ENCODE measurements at regions not wholly inside any gene's neighbourhood (a gene's known extent, or its start where the extent isn't known, plus 50 kb on each side); places are given as distances from the start of the nearest gene placed in this dataset.

- Histone ChIP-seq H3K27ac (ENCODE audit: extremely low read depth, low read depth, low read length) (no peak overlapping the region), H3K27me3 (ENCODE audit: control insufficient read depth in 2 of 2, insufficient read depth in 2 of 2, low read length in 2 of 2) (no peaks in the 10 kb centered on the region), H3K4me3 (no peak overlapping the region), H4K20me1 (replicated peaks; ENCODE audit: control insufficient read depth, insufficient read depth, low read length) (no peaks in the 10 kb centered on the region), H3K36me3 (ENCODE audit: control insufficient read depth, insufficient read depth, low read length) (no peaks in the 10 kb centered on the region), H3K79me2 (ENCODE audit: control insufficient read depth, insufficient read depth, low read length) (no peaks in the 10 kb centered on the region), H3K9ac (ENCODE audit: insufficient read depth in 1 of 2, low read depth in 2 of 2, low read length in 2 of 2) (no peak overlapping the region), H3K4me2 (ENCODE audit: insufficient read depth, low read length) (no peak overlapping the region), H3K9me3 (replicated peaks; ENCODE audit: control insufficient read depth, insufficient read depth, low read depth, low read length) (no peaks in the 10 kb centered on the region; the same call in 1 of the 2 replicates), H2AFZ (ENCODE audit: low read depth, low read length) (no peak overlapping the region), H3K9me1 (ENCODE audit: control insufficient read depth, insufficient read depth, low read length) (no peaks in the 10 kb centered on the region), H3K4me1 (replicated peaks in 1 of 2; ENCODE audit: control insufficient read depth in 2 of 2, insufficient read depth in 2 of 2, low read length in 2 of 2) (no peaks in the 10 kb centered on the region)
- 5% methylated on average over 4 of the region's 5 CpGs for WGBS (ENCODE audit: insufficient coverage, low coverage, missing lambda C conversion rate)
- ATAC-seq (no peak), FAIRE-seq (no peak), DNase-seq (ENCODE audit: extremely low read depth in 1 of 4, low spot score in 3 of 4) (no peak)
- no TSS peak for BruUV-seq (replicated peaks)
- ChIA-PET CTCF (ENCODE audit: low intra/inter-chr PET ratio) (no interaction called here), POLR2A (no interaction called here)
- TF ChIP-seq E2F3 (CRISPR knock-in tag; IDR thresholded peaks at IDR 0.05) = no peak
- no peak for TF ChIP-seq NR2C2 (CRISPR knock-in tag; IDR thresholded peaks at IDR 0.05)
- TF ChIP-seq NR2C2 (tag; IDR thresholded peaks at IDR 0.05) = no peak
- TF ChIP-seq POLR3A (IDR thresholded peaks at IDR 0.05; ENCODE audit: borderline replicate concordance, extremely low read depth, insufficient read depth, insufficient read length) = no peak
- no peak for TF ChIP-seq ZNF184 (CRISPR knock-in tag; IDR thresholded peaks at IDR 0.05)
- TF ChIP-seq MCM2 (IDR thresholded peaks at IDR 0.05; ENCODE audit: low read depth) = no peak
- no peak for TF ChIP-seq ZNF395 (CRISPR knock-in tag; IDR thresholded peaks at IDR 0.05)
- no peak for TF ChIP-seq MCM5 (IDR thresholded peaks at IDR 0.05; ENCODE audit: low read depth)
- no peak for TF ChIP-seq DLX4 (CRISPR knock-in tag; IDR thresholded peaks at IDR 0.05)
- no peak for TF ChIP-seq ZBTB11 (CRISPR knock-in tag; IDR thresholded peaks at IDR 0.05)
- TF ChIP-seq ZNF551 (CRISPR knock-in tag; IDR thresholded peaks at IDR 0.05) = no peak
- no peak for TF ChIP-seq HNRNPH1 (optimal IDR thresholded peaks at IDR 0.05; ENCODE audit: low read depth, low read length)
- no peak for TF ChIP-seq ZNF79 (CRISPR knock-in tag; IDR thresholded peaks at IDR 0.05; ENCODE audit: low read depth)
- TF ChIP-seq KAT2B (IDR thresholded peaks at IDR 0.05; ENCODE audit: low read depth, low read length) = no peak
- intact Hi-C loops (cut with micrococcal nuclease) = no loop called here
- in situ Hi-C loops (cut with MboI) = no loop called here
These were observed 158.6 kb upstream of the CNTN5 start for GRCh38 chr11:98862169-98862568.

All from K562 (cell line).